Cerebellar cortex (tissue), 1 donor: ENCODE measurements at regions not wholly inside any gene's neighbourhood (a gene's known extent, or its start where the extent isn't known, plus 50 kb on each side); places are given as distances from the start of the nearest gene placed in this dataset.
A peak's percentile ranks its signal among the peaks of the same experiment; 100 is the strongest.

Experiments
- DNase-seq: peaks from one replicate; pipeline ENCODE4 v3.0.0-alpha.2; 2015; ENCODE audit warnings: low spot score

- no peak for DNase-seq
These were observed 179.6 kb downstream of the CSNK2A3 start for GRCh38 chr11:11173316-11174025.

GRCh38 chr11:11171854-11172253 is 181.2 kb downstream of the CSNK2A3 start:
- no peak for DNase-seq

DNA sequence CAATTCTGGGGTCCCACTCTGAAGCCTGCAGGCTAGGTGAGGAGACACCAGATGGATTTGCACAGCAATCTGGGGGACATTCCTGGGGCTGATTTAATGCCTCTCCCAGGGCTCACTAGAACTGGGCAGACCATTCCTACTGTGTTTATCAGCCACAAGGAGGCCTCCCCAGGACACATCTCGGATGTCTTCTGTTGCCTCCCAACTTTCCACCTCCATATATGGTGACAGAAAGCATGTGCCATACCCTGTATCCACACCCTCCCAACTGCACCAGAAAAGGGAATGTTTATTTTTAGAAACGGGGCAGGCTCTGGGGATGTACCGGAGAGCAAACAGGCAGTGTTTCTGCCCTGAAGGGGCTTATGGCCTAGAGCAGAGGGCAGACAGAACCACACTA is 181.8 kb downstream of the CSNK2A3 start:
- no peak for DNase-seq

- DNase-seq, result no peak
These were observed 182.5 kb downstream of the CSNK2A3 start for GRCh38 chr11:11170352-11171084.

DNA sequence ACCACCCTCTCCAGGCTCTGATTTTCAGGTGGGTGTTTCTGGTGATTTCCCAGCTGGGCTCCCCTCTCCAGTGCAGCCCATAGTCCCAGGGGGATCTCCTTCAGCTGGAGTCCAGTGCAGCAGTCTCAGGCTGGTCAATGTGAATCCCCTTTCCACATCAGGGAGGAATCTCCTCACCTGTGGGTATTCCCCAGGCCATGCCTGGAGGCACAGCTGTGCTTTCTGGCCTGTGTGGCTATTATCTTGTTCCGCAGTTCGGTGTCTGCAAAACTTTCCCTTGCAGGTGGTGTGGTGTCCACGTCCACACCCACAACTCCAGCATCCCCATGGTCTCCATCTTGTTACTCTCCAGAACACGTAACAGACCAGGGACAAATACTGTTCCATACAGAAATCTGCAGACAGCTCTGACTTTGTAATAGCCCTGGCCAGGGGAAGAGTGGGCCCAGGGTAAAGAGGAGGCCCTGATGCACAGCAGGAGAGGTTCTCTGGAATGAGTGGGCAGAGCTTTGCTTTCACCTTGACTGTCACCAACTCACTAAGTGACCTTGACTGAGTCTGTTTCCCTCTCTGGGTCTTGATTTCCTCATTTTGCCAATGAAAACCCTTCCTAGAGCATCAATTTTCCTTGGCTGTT is 183.2 kb downstream of the CSNK2A3 start:
- DNase-seq, result no peak

DNA sequence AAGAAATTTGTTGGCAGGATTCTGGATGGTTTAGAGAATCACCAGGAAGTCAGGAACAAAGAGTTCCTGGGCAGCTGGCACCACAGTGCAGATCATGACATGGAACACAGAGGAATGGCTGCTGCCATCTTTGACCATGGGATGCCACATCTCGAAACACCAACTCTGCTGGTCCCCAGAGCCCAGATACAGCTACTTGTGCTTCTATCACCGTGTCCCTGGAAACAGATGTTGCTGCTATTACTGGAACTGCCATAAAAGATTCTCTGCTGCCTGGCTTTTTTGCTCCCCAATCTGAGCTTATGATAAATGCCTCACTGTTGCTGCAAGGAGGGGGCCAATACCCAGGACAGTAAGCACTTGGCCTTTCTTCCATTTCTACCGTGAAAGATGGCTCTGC is 185.2 kb downstream of the CSNK2A3 start:
- no peak for DNase-seq

DNA sequence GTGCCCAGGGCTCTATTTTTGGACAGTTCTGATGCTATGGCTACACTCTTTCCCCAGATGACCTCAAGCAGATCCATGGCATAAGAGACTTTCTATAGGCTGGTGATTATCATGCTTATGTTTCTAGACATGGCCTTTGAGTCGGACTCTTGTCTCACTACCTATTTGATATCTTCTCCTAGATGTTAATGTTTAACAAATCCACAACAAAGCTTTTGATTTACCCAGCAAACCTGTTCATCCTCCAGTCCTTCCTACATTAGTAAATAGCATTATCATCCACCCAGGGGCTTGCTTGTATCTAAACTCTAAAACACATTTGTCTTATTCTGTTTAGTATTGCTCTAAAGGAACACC is 188.7 kb downstream of the CSNK2A3 start:
- DNase-seq, result no peak

DNA sequence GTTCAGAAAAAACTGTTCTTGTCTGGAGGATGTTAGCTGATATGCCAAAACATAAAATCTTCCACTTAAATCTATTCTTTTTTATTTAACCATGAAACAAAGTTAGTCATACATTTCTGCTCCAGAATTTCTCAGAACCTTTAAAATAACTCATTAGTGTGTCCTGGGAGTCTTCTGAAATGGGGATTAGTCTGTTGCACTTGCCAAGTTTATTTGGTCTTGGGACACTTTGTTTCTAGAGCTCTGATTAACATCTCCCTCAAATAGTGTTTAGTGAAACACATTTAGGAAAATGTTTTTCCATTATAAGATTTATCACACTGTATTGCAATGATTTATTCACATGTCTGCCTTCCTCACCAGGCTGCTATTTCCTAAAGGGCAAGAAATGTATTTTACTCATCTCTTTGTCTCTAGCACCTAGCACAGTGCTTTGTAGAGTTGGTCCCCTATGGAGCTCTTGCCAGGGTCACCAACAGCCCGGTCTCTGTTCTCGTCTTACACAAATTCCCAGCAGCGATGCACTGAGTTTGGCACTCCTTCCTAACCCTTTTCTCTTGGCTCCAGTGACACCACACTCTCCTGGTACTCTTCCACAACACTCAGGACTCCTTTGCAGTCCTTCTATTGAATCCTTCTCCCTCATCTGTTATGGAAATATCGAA is 189.2 kb downstream of the CSNK2A3 start:
- DNase-seq, result no peak

GRCh38 chr11:11163236-11163635 is 189.8 kb downstream of the CSNK2A3 start:
- no peak for DNase-seq

GRCh38 chr11:11157185-11157584 is 195.9 kb downstream of the CSNK2A3 start:
- DNase-seq, result peak; percentile 27

GRCh38 chr11:11155962-11156815 is 196.9 kb downstream of the CSNK2A3 start:
- DNase-seq, result peak; percentile 14

DNA sequence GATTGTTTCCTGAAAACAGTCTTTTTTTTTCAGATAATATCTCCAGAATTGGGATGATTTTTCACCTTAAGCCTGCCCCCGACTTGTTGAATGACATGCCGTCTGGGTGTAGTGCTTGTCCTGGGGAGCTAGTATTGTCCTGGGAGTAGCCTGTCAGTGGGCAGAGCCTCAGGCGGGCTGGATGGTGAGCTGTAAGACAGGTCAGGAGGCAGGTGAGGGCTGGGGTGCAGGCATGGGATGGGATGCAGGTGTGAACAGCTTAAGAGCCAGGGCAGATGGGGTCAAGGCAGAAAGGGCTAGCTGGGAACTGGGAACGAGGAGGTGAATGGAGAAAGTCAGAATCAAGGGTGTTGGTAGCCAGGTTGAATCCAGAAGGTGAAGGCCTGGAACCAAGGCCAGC is 200.2 kb downstream of the CSNK2A3 start:
- no peak for DNase-seq

DNA sequence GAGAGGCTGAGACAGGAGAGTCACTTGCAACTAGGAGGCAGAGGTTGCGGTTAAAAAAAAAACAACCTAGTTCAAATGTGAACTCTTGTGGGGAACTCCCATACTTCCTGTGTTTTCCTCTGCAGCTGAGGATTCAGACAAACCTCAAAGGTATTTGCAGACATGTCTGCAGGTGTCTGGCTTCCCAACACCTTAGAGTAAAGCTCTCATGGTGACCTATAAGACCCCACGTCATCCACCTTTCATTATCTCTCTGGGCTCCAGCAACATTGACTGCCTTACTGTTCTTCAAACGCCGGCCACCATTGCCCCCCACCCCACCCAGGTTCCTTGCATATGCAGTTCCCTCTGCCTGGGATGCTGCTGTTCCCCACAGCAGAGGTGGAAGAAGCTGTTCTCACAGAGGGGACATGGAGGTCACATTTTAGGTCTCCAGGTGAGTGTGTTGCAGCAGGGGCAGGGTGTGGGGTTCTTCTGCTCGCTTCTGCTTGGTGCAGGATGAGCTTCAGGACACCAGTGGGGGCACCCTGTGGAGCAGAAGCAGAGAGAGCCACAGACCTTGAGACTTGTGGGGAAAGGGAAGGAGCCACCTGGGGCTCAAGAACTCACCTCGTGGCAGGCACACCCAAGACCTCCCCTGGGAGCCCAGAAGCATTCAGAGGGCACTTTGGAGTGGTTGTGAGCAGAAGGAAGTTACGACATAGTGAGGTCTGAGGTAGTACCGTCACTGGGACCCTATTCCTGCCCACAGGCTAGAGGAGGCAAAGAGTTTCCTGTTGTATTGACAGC is 203.2 kb downstream of the CSNK2A3 start:
- no peak for DNase-seq

GRCh38 chr11:11148596-11148995 is 204.5 kb downstream of the CSNK2A3 start:
- no peak for DNase-seq

- peak; percentile 60 for DNase-seq
These were observed 204.9 kb downstream of the CSNK2A3 start for GRCh38 chr11:11148104-11148509.

GRCh38 chr11:11146830-11147229 is 206.2 kb downstream of the CSNK2A3 start:
- no peak for DNase-seq

DNA sequence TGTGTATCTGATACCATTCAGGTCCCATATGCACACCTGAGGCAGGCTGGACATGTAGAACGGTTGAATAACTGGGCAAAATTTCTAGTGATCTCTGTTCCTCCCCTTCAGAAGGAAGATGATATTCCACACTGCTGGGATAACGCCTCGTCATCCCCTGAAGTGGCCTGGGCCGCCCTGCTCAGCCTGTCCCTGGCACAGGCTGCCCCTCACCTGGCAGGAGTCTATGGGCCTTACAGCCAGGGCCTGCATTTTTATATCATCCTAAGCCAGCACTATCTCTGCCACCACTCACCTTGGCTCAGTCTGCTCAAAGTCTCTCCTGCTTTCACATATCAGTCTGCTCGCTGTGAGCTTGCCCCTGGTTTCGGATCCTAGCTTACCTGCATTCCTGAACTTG is 209.2 kb downstream of the CSNK2A3 start:
- DNase-seq, result no peak

GRCh38 chr11:11142430-11142829 is 210.6 kb downstream of the CSNK2A3 start:
- DNase-seq, result no peak

DNA sequence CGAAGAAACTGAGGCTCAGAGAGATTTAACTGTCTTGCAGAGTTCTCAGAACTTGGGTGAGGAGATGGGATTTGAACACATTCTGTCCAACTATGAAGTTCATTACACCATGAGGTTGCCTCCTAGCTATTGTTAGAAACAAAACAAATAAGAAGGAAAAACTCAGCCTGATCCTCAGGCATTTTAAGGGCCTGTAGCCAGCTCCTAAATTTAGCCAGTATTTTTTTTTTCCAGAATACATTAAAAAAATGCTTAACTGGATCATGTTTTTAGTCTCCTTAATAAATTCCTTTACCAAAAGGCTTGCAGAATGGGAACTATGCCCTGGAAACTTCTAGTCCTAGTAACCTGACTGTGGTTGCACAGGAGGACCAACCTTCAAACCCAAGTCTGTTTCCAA is 212.0 kb downstream of the CSNK2A3 start:
- no peak for DNase-seq

- DNase-seq, result no peak
These were observed 212.5 kb downstream of the CSNK2A3 start for GRCh38 chr11:11140510-11140909.

DNA sequence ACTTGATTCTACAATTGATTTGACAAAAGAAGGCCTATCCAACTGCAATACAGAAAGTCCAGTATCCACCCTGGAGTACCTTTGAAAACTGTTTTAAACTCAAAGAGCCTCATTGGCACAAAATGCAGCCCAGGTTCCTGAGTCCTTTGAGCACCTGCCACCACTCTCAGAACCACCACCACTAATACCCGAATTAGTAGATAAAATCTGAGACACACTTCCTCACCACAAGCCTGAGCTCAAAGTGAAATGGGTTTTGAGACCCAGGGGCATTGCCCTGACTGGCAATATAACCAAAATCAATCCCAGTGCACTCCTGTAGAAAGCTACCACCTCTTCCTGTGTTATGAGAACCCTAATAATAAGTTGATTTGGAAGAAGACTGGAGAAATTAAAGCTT is 215.7 kb downstream of the CSNK2A3 start:
- no peak for DNase-seq
